ENCODE measurements at regions not wholly inside any gene's neighbourhood (a gene's known extent, or its start where the extent isn't known, plus 50 kb on each side); places are given as distances from the start of the nearest gene placed in this dataset.

GRCh38 chr13:90498096-90498495 lies 849.4 kb upstream of the MIR17HG start:
- no peak for TF ChIP-seq EZH2 (IDR thresholded peaks at IDR 0.05)
- TF ChIP-seq, protein P1, sequence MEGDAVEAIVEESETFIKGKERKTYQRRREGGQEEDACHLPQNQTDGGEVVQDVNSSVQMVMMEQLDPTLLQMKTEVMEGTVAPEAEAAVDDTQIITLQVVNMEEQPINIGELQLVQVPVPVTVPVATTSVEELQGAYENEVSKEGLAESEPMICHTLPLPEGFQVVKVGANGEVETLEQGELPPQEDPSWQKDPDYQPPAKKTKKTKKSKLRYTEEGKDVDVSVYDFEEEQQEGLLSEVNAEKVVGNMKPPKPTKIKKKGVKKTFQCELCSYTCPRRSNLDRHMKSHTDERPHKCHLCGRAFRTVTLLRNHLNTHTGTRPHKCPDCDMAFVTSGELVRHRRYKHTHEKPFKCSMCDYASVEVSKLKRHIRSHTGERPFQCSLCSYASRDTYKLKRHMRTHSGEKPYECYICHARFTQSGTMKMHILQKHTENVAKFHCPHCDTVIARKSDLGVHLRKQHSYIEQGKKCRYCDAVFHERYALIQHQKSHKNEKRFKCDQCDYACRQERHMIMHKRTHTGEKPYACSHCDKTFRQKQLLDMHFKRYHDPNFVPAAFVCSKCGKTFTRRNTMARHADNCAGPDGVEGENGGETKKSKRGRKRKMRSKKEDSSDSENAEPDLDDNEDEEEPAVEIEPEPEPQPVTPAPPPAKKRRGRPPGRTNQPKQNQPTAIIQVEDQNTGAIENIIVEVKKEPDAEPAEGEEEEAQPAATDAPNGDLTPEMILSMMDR (IDR thresholded peaks at IDR 0.05) = no peak

All from neural progenitor cell (in vitro differentiated cells).